ENCODE measurements at regions not wholly inside any gene's neighbourhood (a gene's known extent, or its start where the extent isn't known, plus 50 kb on each side); places are given as distances from the start of the nearest gene placed in this dataset.

DNA sequence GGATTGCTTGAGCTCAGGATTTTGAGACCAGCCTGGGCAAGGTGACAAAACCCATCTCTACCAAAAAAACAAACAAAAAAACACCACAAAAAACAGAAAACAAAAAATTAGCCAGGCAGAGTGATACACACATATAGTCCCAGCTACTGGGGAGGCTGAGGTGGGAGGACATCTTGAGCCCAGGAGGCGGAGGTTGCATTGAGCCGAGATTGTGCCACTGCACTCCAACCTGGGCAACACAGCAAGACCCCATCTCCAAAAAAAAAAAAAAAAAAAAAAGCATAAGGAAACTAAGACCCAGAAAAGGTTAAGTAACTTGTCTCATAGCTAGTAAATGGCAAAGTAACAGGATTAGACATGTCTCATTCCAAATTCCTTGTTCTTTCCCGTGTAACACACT, 56.3 kb upstream of the PSMA6 start:
- no peak for TF ChIP-seq EZH2phosphoT487 (IDR thresholded peaks at IDR 0.05; ENCODE audit: borderline replicate concordance, low read depth, low read length)
- TF ChIP-seq, protein P1, sequence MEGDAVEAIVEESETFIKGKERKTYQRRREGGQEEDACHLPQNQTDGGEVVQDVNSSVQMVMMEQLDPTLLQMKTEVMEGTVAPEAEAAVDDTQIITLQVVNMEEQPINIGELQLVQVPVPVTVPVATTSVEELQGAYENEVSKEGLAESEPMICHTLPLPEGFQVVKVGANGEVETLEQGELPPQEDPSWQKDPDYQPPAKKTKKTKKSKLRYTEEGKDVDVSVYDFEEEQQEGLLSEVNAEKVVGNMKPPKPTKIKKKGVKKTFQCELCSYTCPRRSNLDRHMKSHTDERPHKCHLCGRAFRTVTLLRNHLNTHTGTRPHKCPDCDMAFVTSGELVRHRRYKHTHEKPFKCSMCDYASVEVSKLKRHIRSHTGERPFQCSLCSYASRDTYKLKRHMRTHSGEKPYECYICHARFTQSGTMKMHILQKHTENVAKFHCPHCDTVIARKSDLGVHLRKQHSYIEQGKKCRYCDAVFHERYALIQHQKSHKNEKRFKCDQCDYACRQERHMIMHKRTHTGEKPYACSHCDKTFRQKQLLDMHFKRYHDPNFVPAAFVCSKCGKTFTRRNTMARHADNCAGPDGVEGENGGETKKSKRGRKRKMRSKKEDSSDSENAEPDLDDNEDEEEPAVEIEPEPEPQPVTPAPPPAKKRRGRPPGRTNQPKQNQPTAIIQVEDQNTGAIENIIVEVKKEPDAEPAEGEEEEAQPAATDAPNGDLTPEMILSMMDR (conservative IDR thresholded peaks at IDR 0.05; ENCODE audit: low read length): no peak
